HG03139 (cell line): ENCODE measurements at regions not wholly inside any gene's neighbourhood (a gene's known extent, or its start where the extent isn't known, plus 50 kb on each side); places are given as distances from the start of the nearest gene placed in this dataset.

ENCODE experiments used
- ATAC-seq: cut with Tn5 transposase; IDR thresholded peaks from one replicate; pipeline ENCODE4 v1.9.1; 2021; ENCODE audit not compliant: unreplicated experiment

- no peak for ATAC-seq
Measured at GRCh38 chr7:21024485-21024867, 237.8 kb upstream of the SP8 start.

- no peak for ATAC-seq
Measured at GRCh38 chr7:21028186-21028585, 241.5 kb upstream of the SP8 start.

- ATAC-seq = no peak
Measured at GRCh38 chr7:21028599-21028998, 241.9 kb upstream of the SP8 start.

GRCh38 chr7:21029006-21029405 is 242.3 kb upstream of the SP8 start:
- no peak for ATAC-seq

- no peak for ATAC-seq
Measured at GRCh38 chr7:21030237-21030871, 243.7 kb upstream of the SP8 start.

GRCh38 chr7:21041252-21041651 is 254.6 kb upstream of the SP8 start:
- no peak for ATAC-seq

GRCh38 chr7:21041666-21042065 is 255.0 kb upstream of the SP8 start:
- ATAC-seq = no peak

- no peak for ATAC-seq
Measured at GRCh38 chr7:21044384-21044783, 257.7 kb upstream of the SP8 start.

- no peak for ATAC-seq
Measured at GRCh38 chr7:21044913-21045568, 258.4 kb upstream of the SP8 start.

GRCh38 chr7:21051865-21052264 is 265.2 kb upstream of the SP8 start:
- ATAC-seq = no peak

- ATAC-seq = no peak
Measured at GRCh38 chr7:21054427-21055112, 267.9 kb upstream of the SP8 start.

GRCh38 chr7:21059069-21059468 is 272.4 kb upstream of the SP8 start:
- no peak for ATAC-seq

GRCh38 chr7:21063106-21063505 is 276.4 kb upstream of the SP8 start:
- ATAC-seq = no peak

- no peak for ATAC-seq
Measured at GRCh38 chr7:21064698-21065648, 278.3 kb upstream of the SP8 start.

GRCh38 chr7:21066221-21066620 is 279.5 kb upstream of the SP8 start:
- ATAC-seq = no peak

- no peak for ATAC-seq
Measured at GRCh38 chr7:21067216-21067615, 280.5 kb upstream of the SP8 start.

- ATAC-seq = no peak
Measured at GRCh38 chr7:21070571-21071090, 283.9 kb upstream of the SP8 start.

- no peak for ATAC-seq
Measured at GRCh38 chr7:21071561-21072501, 285.1 kb upstream of the SP8 start.

- no peak for ATAC-seq
Measured at GRCh38 chr7:21076054-21076453, 289.4 kb upstream of the SP8 start.

- ATAC-seq = no peak
Measured at GRCh38 chr7:21076574-21076973, 289.9 kb upstream of the SP8 start.
